ENCODE measurements at regions not wholly inside any gene's neighbourhood (a gene's known extent, or its start where the extent isn't known, plus 50 kb on each side); places are given as distances from the start of the nearest gene placed in this dataset.

- TF ChIP-seq CTCF (IDR thresholded peaks at IDR 0.05; ENCODE audit: insufficient read depth, low read depth, low read length), result no peak
- no peak for TF ChIP-seq EZH2 (IDR thresholded peaks at IDR 0.05; ENCODE audit: insufficient read depth, low read length)
These were observed 335.8 kb downstream of the PABPC4L start for GRCh38 chr4:133865612-133866327.
